ENCODE measurements at regions not wholly inside any gene's neighbourhood (a gene's known extent, or its start where the extent isn't known, plus 50 kb on each side); places are given as distances from the start of the nearest gene placed in this dataset.
"Not testable (repeated sequence)": the region's sequence is repeated elsewhere in the genome, so short reads cannot be mapped to it uniquely, and the experiment has no call there.

DNA sequence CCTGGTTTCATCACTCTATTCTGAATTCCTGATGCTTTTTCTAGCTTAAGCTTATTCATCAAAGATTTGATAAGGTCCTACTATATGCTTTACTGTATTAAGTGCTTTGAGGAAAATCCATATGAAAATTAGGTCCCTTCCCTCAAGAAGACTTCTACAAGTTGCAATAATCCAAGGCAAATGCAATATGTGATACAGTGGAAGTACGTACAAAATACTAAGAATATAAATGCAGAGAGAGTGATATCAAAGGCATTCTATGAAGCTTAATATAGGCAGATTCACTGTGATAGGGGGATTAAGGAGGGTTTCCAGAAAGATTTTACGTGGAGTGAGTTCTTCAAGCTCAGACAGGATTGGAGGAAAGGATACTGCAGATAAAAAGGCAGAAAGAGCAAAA is 142.1 kb downstream of the C6orf118 start:
- DNase-seq, result no peak

GRCh38 chr6:165163519-165163918 is 145.9 kb downstream of the C6orf118 start:
- DNase-seq, result no peak

GRCh38 chr6:165159460-165159859 is 149.9 kb downstream of the C6orf118 start:
- no peak for DNase-seq

DNA sequence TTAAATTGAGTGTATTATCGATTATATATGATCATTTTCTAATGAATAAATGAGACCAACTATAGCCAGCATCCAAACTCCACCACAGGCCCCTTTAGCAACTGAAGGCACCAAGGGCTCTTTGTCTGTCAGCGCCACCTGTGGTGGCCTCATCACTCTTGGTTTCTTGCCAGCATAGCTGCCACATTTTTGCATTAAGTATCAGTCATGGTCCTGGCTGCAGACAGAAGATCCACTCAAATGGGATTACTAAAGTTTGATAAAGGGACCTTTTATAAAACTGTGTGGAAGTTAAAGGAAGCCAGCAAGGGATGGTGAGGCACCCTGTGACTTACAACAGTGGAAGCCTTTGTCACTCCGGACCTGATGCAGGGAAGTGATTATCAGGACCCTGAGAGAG is 162.9 kb downstream of the C6orf118 start:
- no peak for DNase-seq

- no peak for DNase-seq
Observed at GRCh38 chr6:165135889-165136288, 173.5 kb downstream of the C6orf118 start.

DNA sequence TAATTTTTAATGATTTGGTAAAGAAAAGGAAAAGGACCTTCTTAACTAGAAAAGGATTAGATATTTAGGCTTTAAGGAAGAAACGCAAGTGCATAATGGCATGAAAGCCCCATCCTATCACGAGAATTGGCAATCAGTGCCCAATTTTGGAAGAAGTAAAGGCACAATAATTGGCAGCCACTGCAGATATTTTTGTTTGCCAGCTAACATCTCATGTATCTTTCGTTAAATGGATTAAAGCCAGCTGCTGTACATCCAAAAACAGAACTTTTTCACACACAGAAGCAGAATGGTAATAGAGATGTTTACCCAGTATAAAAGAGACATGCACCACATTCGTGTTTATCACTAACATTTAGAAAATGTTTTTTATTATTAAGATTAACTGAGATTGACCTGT is 180.3 kb downstream of the C6orf118 start:
- no peak for DNase-seq

GRCh38 chr6:165127743-165128142 is 181.7 kb downstream of the C6orf118 start:
- not testable (repeated sequence) for DNase-seq

GRCh38 chr6:165124681-165125080 is 184.7 kb downstream of the C6orf118 start:
- not testable (repeated sequence) for DNase-seq

DNA sequence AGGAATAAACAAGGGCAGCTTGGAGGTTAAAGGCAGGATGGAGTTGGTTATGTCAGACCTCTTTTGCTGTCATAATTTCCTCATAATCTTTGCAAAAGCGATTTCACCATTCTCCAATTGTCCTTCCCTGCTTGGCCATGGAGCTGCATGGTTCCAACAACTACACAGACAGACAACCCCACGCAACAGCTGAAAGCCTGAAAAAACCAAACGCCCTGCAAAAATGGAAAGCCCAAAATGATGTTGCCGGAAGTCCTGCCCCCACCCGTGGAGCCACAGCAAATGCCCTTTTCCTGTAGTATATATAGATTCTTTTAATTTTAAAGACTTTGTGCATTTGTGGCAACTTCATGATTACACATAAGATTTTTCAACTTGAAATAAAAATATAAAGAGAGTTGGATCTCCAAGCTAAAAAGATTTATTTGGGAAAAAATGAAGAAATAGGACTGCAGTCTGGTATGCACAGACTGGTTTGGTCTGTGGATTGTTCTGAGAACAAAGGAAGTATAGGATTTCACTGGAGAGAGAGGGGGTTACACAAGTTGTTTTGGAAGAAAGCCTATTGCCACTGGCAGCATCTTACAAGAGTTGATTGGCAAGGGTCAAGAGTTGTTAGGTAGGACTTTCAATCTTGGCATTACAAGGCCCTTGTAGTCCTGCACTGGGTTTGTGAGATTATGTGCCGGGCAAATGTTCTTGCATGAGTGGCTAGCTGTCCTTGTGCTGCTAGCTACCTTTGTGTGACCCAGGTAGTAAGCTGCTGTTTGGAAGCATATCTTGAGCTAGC is 190.0 kb downstream of the C6orf118 start:
- DNase-seq, result no peak

- no peak for DNase-seq
Observed at GRCh38 chr6:165118736-165119135, 190.7 kb downstream of the C6orf118 start.

DNA sequence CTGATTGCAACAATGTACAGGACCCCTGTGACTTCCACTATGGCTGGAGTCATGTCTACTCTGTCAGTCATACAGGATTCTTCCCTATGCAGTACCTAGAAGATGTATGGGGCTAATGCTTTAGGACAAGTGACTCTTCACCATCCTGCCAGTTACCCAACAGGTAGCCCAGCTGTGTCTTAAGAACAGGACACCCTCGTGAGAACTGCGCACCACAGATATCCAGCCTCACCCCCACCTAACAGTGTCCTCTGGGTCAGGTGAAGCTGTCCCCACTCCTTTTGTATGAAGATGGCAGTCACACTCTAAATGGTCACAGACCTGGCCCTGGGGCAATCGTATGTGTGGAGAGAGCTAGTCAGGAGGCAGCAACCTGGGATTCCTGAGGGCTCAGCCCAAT is 191.6 kb downstream of the C6orf118 start:
- no peak for DNase-seq

DNA sequence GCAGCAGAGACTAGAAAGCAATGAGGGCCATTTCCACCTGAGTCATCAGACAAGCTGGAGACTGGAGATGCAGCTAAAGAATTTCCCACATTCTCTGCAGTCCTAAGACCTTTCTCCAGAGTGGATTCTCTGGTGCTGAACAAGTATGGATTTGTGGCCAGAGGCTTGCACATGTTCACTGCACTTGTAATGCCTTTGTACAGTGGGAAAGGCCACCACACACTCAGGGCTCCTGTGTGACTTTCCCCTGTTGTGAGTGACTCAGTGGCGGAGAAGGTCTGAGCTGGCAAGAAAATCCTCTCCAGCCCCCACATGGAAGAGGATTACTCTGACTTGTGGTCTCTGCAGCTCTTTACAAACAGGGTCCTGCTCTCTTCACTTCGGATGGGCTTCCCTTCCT is 192.3 kb downstream of the C6orf118 start:
- DNase-seq, result no peak

DNA sequence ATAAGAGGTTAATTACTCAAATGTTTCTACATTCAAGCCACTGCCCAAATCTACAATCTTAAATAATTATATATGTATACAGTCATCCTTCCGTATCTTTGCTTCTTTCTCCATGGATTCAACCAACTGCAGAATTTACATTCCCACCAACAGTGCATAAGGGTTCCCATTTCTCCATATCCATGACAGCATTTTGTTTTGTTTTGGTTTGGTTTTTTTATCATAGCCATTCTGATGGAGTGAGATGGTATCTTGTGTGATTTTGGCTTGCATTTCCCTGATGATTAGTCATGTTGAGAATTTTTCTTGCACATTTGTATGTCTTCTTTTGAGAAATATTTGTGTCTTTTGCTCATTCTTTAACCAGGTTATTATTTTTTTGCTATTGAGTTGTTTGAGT is 198.5 kb downstream of the C6orf118 start:
- no peak for DNase-seq

- no peak for DNase-seq
Observed at GRCh38 chr6:165109011-165109410, 200.4 kb downstream of the C6orf118 start.

GRCh38 chr6:165106261-165106660 is 203.1 kb downstream of the C6orf118 start:
- DNase-seq, result no peak

DNA sequence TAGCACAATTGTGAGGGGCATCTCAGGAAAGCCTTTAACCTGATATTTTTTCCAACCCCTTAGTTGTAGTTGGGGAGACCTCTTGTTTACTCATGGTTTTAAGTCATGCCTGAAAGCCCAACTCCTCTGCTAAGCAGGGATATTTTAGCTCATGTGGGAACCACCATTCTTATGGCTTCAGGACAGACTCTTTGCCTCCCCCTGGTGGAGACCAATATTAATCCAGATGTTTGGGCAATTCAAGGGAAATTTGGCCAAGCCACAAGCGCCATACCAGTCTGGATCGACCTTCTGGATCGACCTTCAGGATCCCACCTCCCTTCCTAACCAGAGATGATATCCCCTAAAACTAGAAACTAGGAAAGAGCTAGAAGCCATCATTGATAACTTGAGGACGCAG is 211.2 kb downstream of the C6orf118 start:
- DNase-seq, result no peak

- no peak for DNase-seq
Observed at GRCh38 chr6:165096868-165097267, 212.5 kb downstream of the C6orf118 start.

DNA sequence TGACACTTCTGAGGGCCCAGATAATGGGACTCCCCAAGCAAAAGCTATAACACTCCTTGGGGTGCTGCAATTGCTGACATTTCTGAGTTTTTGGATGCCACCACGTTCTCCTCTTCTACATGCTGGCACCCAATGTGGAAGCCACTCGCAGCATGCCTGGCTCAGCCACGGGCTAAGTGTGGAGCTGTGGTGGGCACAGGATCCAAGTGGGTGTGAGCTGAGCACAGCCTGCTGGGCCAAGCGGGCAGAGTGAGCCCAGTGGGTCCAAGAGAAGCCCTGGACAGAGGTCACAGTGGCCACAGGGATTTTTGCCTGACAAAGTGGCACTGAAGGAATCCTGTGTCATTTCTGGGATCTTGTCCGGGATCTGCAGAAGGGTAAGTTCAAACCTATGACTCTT is 213.2 kb downstream of the C6orf118 start:
- DNase-seq, result no peak

GRCh38 chr6:165092881-165093595 is 216.4 kb downstream of the C6orf118 start:
- no peak for DNase-seq

DNA sequence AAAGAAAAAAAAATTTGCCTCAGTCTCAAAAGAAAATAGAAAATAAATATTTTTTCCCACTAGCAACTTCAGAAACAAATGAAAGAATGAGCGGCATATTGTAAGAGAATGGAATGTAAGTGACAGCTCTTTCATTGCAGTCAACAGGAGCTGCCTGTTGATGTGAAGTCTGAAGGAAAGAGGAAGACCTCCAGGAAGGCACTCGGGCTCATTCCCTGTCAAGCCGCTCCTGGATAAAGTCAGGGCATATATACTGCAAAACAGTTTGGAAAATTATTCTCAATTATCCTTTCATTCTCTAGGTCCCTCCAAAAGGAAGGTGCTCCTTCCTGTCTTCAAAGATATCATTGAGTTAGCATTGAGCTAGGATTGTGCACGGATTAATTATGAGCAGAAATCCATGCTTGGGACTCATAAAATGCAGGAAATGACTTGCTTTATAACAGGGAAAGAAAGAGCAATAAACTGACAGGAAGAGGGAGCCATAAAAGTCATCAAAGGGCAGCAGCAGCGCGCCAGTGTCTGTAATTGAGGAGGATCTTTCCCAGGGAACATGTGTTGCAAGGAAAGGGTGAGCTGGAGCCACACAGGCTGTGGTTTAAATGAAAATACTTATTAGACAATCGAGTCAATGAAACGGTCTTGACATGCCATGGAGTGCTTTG is 218.2 kb downstream of the C6orf118 start:
- DNase-seq, result no peak

GRCh38 chr6:165090242-165090641 is 219.2 kb downstream of the C6orf118 start:
- DNase-seq, result no peak

- DNase-seq, result no peak
Observed at GRCh38 chr6:165086814-165087213, 222.6 kb downstream of the C6orf118 start.

- no peak for DNase-seq
Observed at GRCh38 chr6:165082636-165083035, 226.8 kb downstream of the C6orf118 start.

- DNase-seq, result no peak
Observed at GRCh38 chr6:165081944-165082532, 227.4 kb downstream of the C6orf118 start.
